SK-N-MC (cell line): ENCODE measurements at regions not wholly inside any gene's neighbourhood (a gene's known extent, or its start where the extent isn't known, plus 50 kb on each side); places are given as distances from the start of the nearest gene placed in this dataset.

Experiments used
- DNase-seq: peaks from one replicate; pipeline ENCODE4 v3.0.0-alpha.2; 2011; ENCODE audit warnings: low read depth, low spot score
- H3K27ac ChIP-seq: fragments of 200-600 bp; sonication (generic); 2 replicates; pipeline ENCODE4 v1.5.1; 2016; ENCODE audit warnings: mixed run types
- H3K36me3 ChIP-seq: fragments of 200-600 bp; sonication (generic); 2 replicates; pipeline ENCODE4 v1.6.1; 2017; ENCODE audit warnings: antibody characterized with exemption, low read length, mixed read lengths; ENCODE audit not compliant: insufficient read depth
- H3K4me3 ChIP-seq: fragments of 200-600 bp; sonication (generic); 2 replicates; pipeline ENCODE4 v1.5.1; 2016
- H3K9ac ChIP-seq: fragments of 200-600 bp; sonication (generic); 2 replicates; pipeline ENCODE4 v1.8.0; 2017; ENCODE audit warnings: mixed run types, mixed read lengths; ENCODE audit not compliant: insufficient read length
- H3K9me3 ChIP-seq: fragments of 200-600 bp; sonication (generic); 2 replicates; pipeline ENCODE4 v1.6.1; 2017; ENCODE audit warnings: low read depth, mild to moderate bottlenecking, antibody characterized with exemption, low read length, moderate library complexity, mixed read lengths
- EZH2 ChIP-seq: fragments of 200-600 bp; sonication (generic); IDR thresholded peaks from one replicate; pipeline ENCODE4 v1.6.1; 2017; ENCODE audit warnings: antibody characterized with exemption
- FOXP2 ChIP-seq: optimal IDR thresholded peaks from 2 replicates; pipeline ENCODE3; 2011; ENCODE audit warnings: mild to moderate bottlenecking, moderate library complexity; ENCODE audit not compliant: insufficient read depth; ENCODE audit errors: extremely low read length, control extremely low read depth
- POLR2AphosphoS5 ChIP-seq: IDR thresholded peaks from 2 replicates; pipeline ENCODE4 v1.6.1; 2012; ENCODE audit warnings: mild to moderate bottlenecking, low read depth, low read length, borderline replicate concordance

- DNase-seq: no peak
- Histone ChIP-seq H3K9ac (no peak overlapping the region), H3K36me3 (no peaks in the 10 kb centered on the region), H3K9me3 (no peaks in the 10 kb centered on the region), H3K4me3 (no peak overlapping the region), H3K27ac (no peak overlapping the region)
- TF ChIP-seq POLR2AphosphoS5 (no peak), FOXP2 (no peak), EZH2 (no peak)
Observed at GRCh38 chr1:222241410-222241809, 306.5 kb downstream of the HHIPL2 start.

- Histone ChIP-seq H3K9ac (no peak overlapping the region), H3K9me3 (no peaks in the 10 kb centered on the region), H3K27ac (no peak overlapping the region), H3K36me3 (no peaks in the 10 kb centered on the region), H3K4me3 (no peak overlapping the region)
- DNase-seq: no peak
- TF ChIP-seq FOXP2 (no peak), POLR2AphosphoS5 (no peak), EZH2 (no peak)
Observed at GRCh38 chr1:222240536-222241181, 307.2 kb downstream of the HHIPL2 start.

- no peaks in the 10 kb centered on the region for H3K36me3 ChIP-seq
- H3K4me3 ChIP-seq: no peak overlapping the region
- TF ChIP-seq POLR2AphosphoS5 (no peak), EZH2 (no peak), FOXP2 (no peak)
- no peaks in the 10 kb centered on the region for H3K9me3 ChIP-seq
- DNase-seq: no peak
- no peak overlapping the region for H3K9ac ChIP-seq
- no peak overlapping the region for H3K27ac ChIP-seq
Observed at GRCh38 chr1:222239130-222239529, 308.8 kb downstream of the HHIPL2 start.

GRCh38 chr1:222234351-222234750, 313.6 kb downstream of the HHIPL2 start:
- no peaks in the 10 kb centered on the region for H3K36me3 ChIP-seq
- H3K4me3 ChIP-seq: no peak overlapping the region
- H3K9ac ChIP-seq: no peak overlapping the region
- no peaks in the 10 kb centered on the region for H3K9me3 ChIP-seq
- TF ChIP-seq FOXP2 (no peak), POLR2AphosphoS5 (no peak)
- DNase-seq: no peak
- no peak overlapping the region for H3K27ac ChIP-seq

DNA sequence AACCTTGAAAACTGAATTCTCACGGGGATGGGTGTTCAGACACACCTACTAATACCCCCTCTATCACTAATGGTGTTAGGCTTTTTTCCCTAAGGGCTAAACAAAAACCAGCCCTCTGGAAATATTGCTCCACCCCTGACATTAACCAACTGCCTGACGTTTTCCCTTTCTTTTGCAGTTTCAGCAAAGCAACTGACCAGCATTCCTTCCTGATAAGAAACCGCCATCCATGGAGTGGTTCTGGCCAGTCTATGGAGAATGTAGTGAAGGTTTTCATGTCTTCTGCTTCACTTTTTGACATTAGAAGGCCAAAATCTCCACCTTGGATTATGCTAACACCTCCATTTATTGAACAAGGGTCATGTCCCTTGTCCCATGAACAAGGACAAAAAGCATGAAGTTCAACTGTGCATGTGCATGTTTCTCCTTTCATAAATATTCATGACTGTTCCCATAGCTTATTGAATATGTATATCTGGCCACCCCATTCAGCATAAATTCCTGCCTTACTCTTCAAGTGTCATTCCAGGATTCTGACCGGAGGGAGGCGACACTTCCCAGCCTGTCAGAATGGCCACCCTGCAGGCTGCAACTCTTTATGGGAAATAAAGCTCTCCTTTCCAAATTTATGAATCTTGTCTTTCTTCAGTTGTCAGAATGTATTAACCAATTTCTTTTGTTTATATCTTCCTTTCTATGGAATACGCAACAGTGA, 314.3 kb downstream of the HHIPL2 start:
- H3K9me3 ChIP-seq: no peaks in the 10 kb centered on the region
- no peak for DNase-seq
- no peak overlapping the region for H3K4me3 ChIP-seq
- no peak overlapping the region for H3K27ac ChIP-seq
- H3K36me3 ChIP-seq: no peaks in the 10 kb centered on the region
- no peak overlapping the region for H3K9ac ChIP-seq
- TF ChIP-seq EZH2: no peak
- no peak for TF ChIP-seq POLR2AphosphoS5
- TF ChIP-seq FOXP2: no peak

DNA sequence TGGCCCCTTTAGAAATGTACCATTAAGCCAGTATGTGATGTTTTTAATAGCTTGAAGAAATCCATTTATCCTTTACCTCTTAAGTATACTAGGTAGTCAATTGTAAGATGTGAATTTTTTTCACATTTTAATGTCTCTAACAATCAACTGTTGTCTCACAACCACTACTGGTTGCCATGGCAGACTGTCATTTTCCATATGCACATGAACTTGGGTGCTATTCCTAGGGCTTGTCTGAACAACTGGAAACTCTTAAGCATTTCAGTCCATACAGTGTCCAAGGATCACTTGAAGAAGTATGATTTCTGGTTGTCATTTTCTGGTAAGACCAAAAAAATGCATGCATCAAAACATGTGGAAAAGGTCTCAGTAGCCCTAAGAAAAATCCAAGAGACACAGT, 315.1 kb downstream of the HHIPL2 start:
- TF ChIP-seq EZH2 (no peak), FOXP2 (no peak), POLR2AphosphoS5 (no peak)
- Histone ChIP-seq H3K9me3 (no peaks in the 10 kb centered on the region), H3K4me3 (no peak overlapping the region), H3K27ac (no peak overlapping the region), H3K9ac (no peak overlapping the region), H3K36me3 (no peaks in the 10 kb centered on the region)
- no peak for DNase-seq

DNA sequence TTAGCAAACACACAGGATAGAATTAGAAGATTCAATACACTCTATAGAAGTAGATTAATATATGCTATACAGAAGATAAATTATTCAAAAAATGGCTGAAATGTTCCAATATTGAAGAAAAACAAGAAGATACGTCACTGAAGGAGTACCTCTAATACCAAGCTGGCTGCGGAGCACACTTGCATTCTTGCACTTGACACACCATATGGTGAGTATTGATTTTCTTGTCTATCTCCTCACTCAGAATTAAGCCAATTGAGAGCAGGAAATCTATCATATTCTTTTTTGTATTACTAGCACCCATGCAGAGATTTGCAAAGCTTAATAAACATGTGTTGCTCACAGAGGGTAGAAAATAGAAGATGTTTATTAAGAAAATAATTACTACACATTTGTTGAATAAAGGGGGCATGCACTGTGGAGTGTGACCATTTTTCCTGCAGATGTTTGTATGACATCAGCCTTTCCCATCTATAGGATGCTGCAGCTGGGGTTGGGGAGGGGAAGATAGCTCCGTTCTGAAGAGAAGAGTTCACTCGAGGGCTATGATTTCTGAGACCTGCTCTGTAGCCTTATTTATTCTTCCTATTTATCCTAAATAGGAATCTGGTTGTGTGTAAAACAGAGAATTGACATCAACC, 318.1 kb downstream of the HHIPL2 start:
- no peaks in the 10 kb centered on the region for H3K36me3 ChIP-seq
- no peak overlapping the region for H3K27ac ChIP-seq
- no peak overlapping the region for H3K9ac ChIP-seq
- H3K4me3 ChIP-seq: no peak overlapping the region
- no peak for DNase-seq
- H3K9me3 ChIP-seq: no peaks in the 10 kb centered on the region
- TF ChIP-seq POLR2AphosphoS5 (no peak), FOXP2 (no peak), EZH2 (no peak)

DNA sequence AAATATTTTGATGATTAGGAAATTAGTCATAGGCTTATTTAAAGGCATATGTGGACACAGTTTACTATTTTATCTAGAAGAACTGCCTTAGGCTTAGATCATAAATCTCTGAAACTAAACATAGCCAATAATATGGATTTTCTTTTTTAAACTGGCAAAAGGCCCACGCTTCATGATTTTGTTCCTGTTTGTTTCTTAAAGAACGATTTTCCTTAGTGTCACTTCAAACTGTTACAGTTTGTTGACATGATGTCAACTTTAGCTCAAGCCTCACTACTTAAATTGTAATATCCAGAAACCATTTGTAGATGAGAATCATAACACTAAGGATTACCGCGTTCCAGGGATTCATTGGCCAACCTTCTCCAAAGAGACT, 322.6 kb downstream of the HHIPL2 start:
- Histone ChIP-seq H3K9me3 (no peaks in the 10 kb centered on the region), H3K9ac (no peak overlapping the region), H3K27ac (no peak overlapping the region), H3K36me3 (no peaks in the 10 kb centered on the region), H3K4me3 (no peak overlapping the region)
- DNase-seq: no peak
- TF ChIP-seq POLR2AphosphoS5: no peak
- TF ChIP-seq FOXP2: no peak
- no peak for TF ChIP-seq EZH2
